ENCODE measurements at regions not wholly inside any gene's neighbourhood (a gene's known extent, or its start where the extent isn't known, plus 50 kb on each side); places are given as distances from the start of the nearest gene placed in this dataset.
"Not testable (repeated sequence)": the region's sequence is repeated elsewhere in the genome, so short reads cannot be mapped to it uniquely, and the experiment has no call there.

DNA sequence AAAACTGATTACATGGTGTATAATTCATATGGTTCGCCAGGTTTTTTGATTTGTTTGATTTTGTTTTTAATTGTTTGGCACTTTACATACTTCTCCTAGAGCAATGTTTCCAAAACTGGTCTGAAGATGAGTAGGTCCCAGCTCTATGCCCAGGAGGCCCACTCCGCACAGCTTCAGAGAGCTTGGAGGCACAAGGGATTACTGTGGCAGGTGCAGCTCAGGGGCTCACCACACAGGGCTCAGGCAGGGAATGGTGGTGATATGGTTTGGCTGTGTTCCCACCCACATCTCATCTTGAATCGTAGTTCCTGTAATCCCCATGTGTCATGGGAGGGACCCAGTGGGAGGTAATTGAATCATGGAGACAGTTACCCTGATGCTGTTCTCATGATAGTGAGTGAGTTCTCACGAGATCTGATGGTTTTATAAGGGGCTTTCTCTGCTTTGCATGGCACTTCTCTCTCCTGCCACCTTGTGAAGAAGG is 296.6 kb downstream of the MED10 start:
- intact Hi-C loops (cut with micrococcal nuclease): no loop called here

DNA sequence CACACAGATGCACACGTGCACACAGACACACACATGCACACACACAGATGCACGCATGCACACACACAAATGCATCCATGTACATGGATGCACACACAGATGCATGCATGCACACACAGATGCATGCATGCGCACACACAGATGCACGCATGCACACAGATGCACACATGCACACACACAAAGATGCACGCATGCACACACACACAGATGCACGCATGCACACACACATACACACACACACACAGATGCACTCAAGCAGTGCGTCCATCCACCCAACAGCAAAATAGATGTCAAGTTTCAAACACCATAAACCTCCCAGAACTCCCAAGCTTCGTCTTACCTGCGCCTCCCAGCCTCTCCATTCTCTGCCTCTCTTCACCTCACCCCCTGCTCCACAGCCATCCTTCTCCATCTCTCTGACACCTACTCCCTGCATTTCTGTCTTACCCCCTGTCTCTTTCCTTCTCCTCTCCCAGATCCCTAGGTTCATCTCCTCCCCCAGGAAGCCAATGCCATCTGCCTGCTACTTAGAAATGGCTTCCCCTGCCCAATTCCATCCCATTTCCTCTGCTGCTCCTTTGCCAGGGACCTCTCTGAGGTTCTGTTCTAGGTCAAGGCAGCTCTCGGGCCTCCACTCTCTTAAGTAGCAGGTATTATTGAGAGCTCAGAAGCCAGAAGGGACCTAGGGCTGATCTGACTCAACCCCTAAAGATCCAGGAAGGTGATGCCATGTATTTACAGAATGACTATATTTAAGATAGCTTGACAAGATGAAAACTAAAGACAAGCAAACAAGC is 297.2 kb downstream of the MED10 start:
- intact Hi-C loops (cut with micrococcal nuclease): no loop called here

DNA sequence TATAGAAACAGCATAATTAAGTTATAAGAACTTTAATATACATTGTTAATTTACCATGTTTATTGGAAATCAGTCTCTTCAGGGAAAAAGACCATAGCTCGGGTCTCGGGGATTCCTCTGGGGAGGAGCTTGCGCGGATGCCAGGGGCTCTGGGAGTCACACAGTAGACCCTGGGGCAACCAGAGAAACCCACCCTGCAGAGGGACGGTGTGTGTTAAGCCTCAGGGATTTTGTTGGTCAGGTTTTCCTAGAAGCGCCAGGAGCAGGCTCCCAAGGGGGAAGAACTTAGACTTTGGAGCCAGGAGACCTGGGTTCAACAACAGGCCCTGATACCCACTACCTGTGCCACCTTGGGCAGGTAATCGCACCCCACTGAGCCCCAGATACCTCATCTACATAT is 297.9 kb downstream of the MED10 start:
- intact Hi-C loops (cut with micrococcal nuclease): no loop called here

- intact Hi-C loops (cut with micrococcal nuclease): no loop called here
Measured at GRCh38 chr5:6078881-6079280, 299.5 kb downstream of the MED10 start.

- intact Hi-C loops (cut with micrococcal nuclease): no loop called here
Measured at GRCh38 chr5:6076341-6077239, 301.8 kb downstream of the MED10 start.

DNA sequence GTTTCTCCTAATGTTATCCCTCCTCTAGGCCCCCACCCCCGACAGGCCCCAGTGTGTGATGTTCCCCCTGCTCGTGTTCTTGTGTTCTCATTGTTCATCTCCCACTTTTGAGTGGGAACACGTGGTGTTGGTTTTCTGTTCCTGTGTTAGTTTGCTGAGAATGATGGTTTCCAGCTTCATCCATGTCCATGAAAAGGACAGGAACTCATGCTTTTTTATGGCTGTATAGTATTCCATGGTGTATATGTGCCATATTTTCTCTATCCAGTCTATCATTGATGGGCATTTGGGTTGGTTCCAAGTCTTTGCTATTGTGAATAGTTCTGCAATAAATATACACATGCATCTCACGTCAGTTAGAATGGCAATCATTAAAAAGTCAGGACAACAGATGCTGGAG is 305.9 kb downstream of the MED10 start:
- intact Hi-C loops (cut with micrococcal nuclease): not testable (repeated sequence)

DNA sequence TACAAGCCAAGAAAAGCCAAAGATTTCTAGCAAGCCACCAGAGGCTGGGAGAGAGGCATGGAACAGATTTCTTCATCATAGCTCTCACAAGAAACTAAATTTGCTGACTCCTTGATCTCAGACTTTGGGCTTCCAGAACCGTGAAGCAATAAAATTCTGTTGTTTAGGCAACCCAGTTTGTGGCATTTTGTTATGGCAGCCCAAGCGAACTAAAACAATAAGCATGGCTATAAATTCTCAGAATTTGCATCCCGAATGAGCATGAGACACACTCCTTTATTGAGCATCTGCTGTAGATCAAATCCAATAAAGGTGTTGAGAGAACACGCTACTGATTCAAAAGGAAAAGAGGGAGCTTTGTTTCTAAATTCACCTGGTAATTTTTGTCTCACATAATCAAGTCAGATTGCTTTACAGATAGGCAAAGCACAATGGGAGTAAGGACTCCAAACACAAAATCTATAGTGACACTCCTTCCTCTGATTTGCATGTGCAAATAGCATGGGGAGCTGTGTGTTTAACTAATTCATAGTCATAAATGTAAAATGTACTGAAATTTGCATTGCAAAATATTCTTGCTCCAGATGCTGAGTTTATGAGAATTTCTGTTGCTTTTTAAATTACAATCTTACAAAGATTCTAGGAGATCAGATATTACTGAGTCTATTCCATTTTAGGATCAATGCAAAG is 308.7 kb downstream of the MED10 start:
- intact Hi-C loops (cut with micrococcal nuclease): no loop called here

DNA sequence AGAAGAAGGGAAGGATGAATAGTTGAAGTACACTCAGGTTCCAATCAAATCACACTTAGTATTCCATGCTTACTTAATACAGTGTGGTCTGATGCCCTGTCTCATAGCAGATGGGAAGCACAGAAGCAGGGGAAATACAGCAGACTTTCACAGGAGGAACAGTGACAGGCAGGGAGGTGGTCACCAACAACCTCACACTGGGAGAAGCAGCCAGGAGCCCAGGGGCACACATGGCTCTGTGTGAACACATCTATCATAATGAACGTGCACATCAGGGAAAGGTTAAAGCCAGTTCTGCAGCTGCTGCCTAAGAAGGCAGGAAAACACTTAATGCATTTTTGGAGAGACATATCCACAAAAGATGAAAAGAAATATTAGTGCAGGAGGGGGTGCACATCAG is 312.3 kb downstream of the MED10 start:
- intact Hi-C loops (cut with micrococcal nuclease): no loop called here

DNA sequence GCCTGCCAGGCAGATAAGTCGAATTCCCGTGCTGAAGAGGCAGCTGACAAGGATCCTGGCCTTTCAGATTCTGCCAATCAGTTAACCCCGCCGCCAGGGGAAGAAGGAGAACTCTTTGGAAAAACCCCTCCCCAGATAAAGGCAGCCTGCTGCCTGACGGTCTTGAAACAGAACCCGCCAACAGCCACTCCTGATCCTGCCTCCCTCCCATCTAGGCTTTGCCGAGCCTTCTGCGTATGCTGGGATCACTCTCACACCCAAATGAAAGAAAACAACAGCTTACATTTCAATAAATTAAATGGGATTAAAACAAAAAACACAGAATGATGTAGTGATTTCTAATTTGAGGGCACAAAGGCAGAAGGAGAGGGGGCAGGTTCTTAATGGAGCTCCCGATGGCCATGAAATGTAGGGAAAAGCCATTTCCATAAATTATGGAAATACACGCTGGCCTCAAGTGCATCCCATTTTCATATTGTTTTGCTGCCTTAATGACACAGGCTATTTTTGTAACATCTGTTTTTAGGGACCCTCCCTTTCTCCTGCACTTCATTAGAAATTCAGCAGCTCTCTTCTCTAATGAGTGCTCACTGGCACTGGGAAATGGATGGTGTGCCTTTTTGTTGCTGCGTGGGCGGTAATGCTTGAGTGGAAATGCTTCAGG is 319.1 kb downstream of the MED10 start:
- intact Hi-C loops (cut with micrococcal nuclease): no loop called here

GRCh38 chr5:6058055-6058715 is 320.2 kb downstream of the MED10 start:
- intact Hi-C loops (cut with micrococcal nuclease): no loop called here

DNA sequence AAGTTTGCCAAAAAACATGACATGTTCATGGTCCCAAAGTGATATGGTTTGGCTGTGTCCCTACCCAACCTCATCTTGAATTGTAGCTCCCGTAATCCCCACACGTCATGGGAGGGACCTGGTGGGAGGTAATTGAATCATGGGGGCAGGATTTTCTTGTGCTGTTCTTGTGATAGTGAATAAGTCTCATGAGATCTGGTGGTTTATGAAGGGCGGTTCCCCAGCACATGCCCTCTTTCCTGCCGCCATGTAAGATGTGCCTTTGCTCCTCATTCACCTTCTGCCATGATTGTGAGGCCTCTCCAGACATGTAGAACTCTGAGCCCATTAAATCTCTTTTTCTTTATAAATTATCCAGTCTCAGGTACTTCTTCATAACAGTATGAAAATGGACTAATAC is 322.1 kb downstream of the MED10 start:
- intact Hi-C loops (cut with micrococcal nuclease): no loop called here

DNA sequence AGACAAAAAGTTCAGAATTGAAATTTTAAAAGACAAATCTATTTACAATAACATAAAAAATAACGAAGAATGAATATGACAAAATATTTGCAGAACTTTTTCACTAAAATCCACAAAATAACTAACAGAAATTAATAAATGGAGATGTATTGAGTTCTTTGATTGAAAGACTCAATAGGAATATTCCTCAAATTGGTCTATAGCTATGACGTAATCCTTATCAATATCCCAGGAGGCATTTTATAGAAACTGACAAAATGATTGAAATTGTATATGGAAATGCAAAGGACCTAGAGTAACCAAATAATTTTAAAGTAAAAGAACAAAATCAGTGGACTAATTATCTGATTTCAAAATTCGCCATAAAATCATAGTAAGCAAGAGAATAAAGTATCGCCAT is 328.7 kb downstream of the MED10 start:
- intact Hi-C loops (cut with micrococcal nuclease): no loop called here

DNA sequence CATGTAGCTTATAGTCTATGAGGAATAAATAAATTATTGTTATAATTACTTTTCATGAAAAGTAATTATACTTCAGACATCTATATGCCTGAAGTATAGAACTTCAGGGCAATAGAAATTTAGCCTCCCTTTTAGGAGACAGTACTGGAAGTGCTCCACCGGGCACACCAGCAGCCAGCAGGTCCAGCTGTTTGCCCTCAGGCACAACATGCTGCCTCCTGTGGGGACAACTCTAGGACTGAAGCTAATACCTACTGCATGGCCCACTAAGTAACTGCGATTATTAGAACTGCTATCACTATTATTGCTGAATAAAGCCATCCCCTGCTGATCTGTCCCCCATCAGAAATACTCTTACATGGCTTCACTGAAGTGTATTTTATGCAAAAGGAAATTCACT is 329.6 kb downstream of the MED10 start:
- intact Hi-C loops (cut with micrococcal nuclease): no loop called here

DNA sequence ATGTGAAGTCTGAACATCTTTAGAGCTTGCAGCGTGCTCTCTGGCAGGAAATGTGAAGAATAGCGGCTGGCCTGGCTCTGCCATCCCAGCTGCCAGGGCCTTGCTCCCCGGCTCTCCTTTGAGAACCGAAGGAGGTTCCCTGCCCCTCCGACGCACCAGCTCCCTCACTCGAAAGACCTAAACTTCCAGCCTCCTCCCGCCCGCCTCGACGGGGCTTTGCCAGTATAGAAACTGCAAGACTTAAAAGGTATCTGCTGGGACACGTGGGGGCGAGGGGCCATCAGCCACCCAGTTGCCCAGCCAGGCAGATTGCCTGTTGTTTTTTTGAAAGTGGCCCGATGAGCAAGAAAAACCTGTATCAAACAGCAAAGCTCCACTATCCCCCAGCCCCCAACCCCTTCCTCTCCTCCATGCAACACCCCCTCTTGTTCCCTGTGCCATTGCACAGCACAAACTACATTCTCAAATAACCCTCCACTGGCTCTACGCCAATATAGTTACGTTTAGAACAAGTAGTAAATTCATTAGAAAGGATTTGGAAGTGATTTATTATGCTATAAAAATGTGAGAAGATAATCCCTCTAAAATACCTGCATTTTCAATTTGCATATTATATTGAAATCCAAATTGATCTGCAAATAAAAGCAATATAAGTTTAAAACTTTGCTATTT is 331.9 kb downstream of the MED10 start:
- intact Hi-C loops (cut with micrococcal nuclease): no loop called here

- intact Hi-C loops (cut with micrococcal nuclease): no loop called here
Measured at GRCh38 chr5:6043491-6044310, 334.6 kb downstream of the MED10 start.

DNA sequence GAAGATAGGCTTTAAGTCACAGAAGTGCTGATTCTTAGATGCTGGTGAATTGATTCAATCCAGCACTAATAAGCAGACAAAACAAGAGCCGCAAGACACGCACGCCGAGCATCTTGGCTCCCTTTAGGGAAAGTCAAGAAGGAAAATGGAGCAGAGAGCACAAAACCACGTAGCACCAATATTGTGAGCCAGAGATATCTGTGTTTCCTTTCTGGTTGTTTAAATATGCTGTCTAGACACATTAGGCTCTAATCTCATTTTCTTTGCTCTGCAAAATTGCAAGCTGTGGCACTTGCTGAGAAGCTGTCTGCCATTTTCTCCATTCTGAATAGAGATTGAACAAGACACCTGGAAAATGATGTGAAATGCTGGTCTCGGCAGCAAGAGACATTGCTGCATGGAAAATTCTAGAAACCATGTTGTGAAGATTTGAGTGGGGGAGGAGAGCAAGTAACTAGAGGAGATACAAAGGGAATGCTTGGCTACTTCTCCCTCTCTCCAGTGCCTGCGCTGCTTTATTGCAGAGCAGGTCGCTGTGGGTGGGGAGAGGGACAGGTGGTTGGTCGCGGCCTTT is 336.3 kb downstream of the MED10 start:
- intact Hi-C loops (cut with micrococcal nuclease): no loop called here

- intact Hi-C loops (cut with micrococcal nuclease): no loop called here
Measured at GRCh38 chr5:6039111-6039510, 339.2 kb downstream of the MED10 start.

DNA sequence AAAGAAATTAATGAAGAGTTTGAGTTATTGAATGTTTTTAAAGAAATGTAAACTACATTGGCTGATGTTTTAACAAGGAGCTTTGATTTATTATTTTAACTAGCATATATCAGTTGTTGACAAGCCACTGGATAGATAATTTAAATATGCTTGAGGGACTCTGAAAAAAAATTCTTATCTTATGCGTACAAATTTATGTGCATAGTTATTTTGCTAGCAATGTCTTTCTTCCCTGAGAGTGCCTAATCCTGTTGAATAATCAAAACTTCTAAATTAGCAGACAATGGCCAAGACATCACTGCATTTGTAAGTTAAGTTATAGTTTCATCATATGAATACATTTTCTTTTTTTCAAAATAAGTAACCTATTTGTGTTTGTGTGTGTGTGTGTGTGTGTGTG is 342.3 kb downstream of the MED10 start:
- intact Hi-C loops (cut with micrococcal nuclease): no loop called here

GRCh38 chr5:6029811-6030271 is 348.5 kb downstream of the MED10 start:
- intact Hi-C loops (cut with micrococcal nuclease): no loop called here
